HG03025 (cell line): ENCODE measurements at regions not wholly inside any gene's neighbourhood (a gene's known extent, or its start where the extent isn't known, plus 50 kb on each side); places are given as distances from the start of the nearest gene placed in this dataset.

Source experiments
- ATAC-seq: cut with Tn5 transposase; IDR thresholded peaks from one replicate; pipeline ENCODE4 v1.9.1; 2021; ENCODE audit warnings: mild to moderate bottlenecking, moderate library complexity; ENCODE audit not compliant: unreplicated experiment, low FRiP score

GRCh38 chr1:117795792-117796191, 133.6 kb downstream of the GDAP2 start:
- ATAC-seq = no peak

- ATAC-seq = no peak
These were observed 133.2 kb downstream of the GDAP2 start for GRCh38 chr1:117796226-117796625.

GRCh38 chr1:117798550-117798949, 130.9 kb downstream of the GDAP2 start:
- no peak for ATAC-seq

- no peak for ATAC-seq
These were observed 126.7 kb downstream of the GDAP2 start for GRCh38 chr1:117802531-117803257.

- ATAC-seq = no peak
These were observed 126.1 kb downstream of the GDAP2 start for GRCh38 chr1:117803318-117803717.

- no peak for ATAC-seq
These were observed 119.7 kb downstream of the GDAP2 start for GRCh38 chr1:117809764-117810163.

- ATAC-seq = no peak
These were observed 118.9 kb downstream of the GDAP2 start for GRCh38 chr1:117810553-117810952.

- no peak for ATAC-seq
These were observed 116.4 kb downstream of the GDAP2 start for GRCh38 chr1:117812869-117813511.
